ENCODE measurements at regions not wholly inside any gene's neighbourhood (a gene's known extent, or its start where the extent isn't known, plus 50 kb on each side); places are given as distances from the start of the nearest gene placed in this dataset.

DNA sequence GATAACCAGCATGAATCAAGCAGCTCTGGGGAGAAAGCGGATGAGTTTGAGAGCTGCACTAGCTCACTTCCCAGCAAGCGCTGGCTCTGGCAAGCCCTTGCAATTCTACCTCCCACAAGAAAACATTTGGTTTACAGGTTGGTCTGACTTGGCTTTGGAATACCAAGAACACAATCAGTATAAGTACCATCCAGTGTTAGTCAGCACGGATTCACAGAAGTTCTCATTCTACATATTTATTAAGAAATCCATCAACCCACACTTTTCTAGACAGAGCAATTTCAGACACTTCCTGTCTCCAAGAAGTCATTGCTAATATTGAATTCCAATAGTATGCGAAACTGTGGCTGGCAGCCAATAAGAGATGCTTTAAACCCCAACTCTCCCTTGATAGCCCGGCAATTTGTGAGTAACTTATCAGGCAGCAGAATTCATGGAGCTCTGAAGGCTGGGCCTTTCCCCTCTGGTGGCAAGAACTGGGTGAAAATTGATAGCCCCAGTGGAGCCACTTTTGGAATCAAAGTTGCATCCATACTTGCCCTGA is 59.4 kb upstream of the WASF3 start:
- ChIA-PET CTCF (interaction anchor here (1.8 kb wide), 1 partner anchor 312 kb away, joined by 13 read pairs; no protein-coding TSS in a partner anchor), POLR2A (ENCODE audit: low non-redundant PET) (no interaction called here)
- TF ChIP-seq, protein P1, sequence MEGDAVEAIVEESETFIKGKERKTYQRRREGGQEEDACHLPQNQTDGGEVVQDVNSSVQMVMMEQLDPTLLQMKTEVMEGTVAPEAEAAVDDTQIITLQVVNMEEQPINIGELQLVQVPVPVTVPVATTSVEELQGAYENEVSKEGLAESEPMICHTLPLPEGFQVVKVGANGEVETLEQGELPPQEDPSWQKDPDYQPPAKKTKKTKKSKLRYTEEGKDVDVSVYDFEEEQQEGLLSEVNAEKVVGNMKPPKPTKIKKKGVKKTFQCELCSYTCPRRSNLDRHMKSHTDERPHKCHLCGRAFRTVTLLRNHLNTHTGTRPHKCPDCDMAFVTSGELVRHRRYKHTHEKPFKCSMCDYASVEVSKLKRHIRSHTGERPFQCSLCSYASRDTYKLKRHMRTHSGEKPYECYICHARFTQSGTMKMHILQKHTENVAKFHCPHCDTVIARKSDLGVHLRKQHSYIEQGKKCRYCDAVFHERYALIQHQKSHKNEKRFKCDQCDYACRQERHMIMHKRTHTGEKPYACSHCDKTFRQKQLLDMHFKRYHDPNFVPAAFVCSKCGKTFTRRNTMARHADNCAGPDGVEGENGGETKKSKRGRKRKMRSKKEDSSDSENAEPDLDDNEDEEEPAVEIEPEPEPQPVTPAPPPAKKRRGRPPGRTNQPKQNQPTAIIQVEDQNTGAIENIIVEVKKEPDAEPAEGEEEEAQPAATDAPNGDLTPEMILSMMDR (conservative IDR thresholded peaks at IDR 0.05; ENCODE audit: low read depth), result no peak
- peak overlapping the region; percentile 61 for H3K27ac ChIP-seq
- DNase-seq (ENCODE audit: low spot score), result peak; percentile 56

DNA sequence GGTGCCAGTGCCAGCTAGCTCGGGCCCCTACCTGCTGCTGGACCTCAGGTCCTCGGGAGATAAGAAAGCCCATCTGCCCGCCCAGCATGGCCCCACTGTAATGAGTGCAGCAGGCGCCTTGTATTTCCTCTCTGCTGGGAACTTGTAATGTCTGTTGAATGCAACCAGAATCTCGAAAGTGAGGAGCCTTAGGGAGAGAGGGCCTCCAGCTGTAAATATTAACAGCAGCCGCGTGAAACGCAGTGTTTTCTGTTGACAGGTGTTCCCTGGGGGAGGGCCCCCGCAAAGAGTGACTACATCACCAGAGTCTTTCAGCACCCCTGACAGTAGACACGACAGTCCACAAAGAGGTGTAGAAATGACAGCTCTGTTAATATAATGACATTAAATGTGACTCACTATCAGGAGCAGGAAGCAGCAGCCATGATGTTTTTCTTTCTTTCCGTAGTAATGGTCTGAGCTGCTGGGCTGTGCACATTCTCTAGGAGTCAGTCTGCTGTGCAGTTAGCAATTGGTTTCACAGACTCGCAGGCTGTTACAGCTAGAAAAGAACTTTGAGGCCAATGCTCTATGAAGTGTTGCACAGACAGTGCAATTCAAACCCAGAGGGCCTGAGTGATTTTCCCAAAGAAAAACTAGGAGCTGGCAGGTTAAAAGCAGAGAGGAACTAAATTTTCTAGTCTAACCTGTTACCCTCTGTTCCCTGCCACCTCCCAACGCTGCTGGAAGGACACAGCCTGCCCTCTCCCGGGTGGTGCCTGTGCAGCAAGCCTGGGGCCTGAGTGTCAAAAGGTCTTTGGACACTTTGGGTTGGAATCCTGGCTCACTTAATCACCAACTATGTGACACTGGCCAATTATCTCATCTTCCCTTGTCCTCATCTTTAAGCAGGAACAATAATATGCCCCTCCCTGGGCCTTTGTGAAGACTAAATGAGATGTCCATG is 58.6 kb upstream of the WASF3 start:
- peak overlapping the region; percentile 50; the same call in 1 of the 2 replicates for H3K27ac ChIP-seq

DNA sequence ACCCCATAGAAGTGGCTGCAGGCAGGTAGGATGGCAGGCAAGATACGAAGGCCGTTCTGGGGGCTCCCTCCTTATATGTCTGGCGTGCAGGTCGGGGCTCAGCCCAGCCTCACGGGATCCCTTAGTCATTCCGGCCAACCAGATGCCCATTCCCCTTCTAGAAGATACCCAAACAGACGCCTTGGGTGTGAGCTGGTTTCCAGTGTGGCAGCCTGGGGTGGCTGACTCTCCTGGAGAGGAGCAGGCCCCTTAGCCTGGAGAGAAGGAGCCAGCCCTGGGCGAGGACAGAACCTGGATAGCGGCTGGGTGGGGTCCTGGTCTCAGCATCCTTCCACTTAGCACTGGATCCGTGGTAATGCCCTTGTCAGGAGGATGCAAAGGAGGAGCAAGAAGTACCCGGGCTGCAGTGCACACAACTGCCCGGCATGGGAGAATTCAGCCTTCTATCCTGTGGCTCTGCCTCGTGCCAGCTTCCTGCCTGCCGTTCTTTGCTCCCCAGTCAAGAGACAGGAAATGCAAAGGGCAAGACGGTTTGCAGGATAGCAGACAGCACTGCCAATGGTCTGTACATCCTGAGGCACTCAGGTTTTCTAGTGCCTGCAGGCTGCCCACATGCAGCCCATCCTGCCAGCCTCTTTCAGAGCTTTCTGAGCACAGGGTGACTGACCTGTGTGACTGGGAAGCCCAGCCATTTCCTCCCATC is 56.7 kb upstream of the WASF3 start:
- no peak overlapping the region for H3K27ac ChIP-seq
- POLR2A ChIA-PET (ENCODE audit: low non-redundant PET), result no interaction called here
- TF ChIP-seq, protein P1 (conservative IDR thresholded peaks at IDR 0.05; ENCODE audit: low read depth), result no peak
- DNase-seq (ENCODE audit: low spot score), result no peak
- CTCF ChIA-PET, result no interaction called here

More for the DNA sequence above, 58.6 kb upstream of the WASF3 start:
- CTCF ChIA-PET, result interaction anchor here (0.6 to 1.8 kb wide), 2 partner anchors 99 to 313 kb away, joined by 3 to 13 read pairs; no protein-coding TSS in a partner anchor
- POLR2A ChIA-PET (ENCODE audit: low non-redundant PET), result no interaction called here
- TF ChIP-seq, protein P1 (conservative IDR thresholded peaks at IDR 0.05; ENCODE audit: low read depth), result no peak
- DNase-seq (ENCODE audit: low spot score), result no peak

DNA sequence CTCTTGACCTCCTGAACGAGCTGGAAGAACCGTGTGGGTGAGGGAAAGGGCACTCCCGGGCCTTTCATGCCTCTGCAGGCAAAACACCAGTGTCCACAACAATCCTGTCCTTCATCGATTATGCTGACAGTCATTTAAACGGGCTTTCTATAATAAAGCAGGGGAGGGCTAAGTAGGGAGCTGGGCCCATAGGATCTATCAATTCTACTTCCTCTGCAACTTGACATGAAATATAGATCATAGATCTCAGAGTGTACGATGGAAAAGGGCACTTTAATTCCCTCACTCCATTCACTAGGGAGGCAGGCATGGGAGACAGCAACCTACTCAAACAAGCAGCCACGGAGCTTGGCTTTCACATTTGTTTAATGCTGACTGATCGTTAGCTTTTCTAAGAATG is 55.8 kb upstream of the WASF3 start:
- ChIA-PET CTCF (interaction anchor here (0.8 to 1.6 kb wide), 2 partner anchors 315 to 317 kb away, joined by 3 to 8 read pairs; no protein-coding TSS in a partner anchor), POLR2A (ENCODE audit: low non-redundant PET) (no interaction called here)
- DNase-seq (ENCODE audit: low spot score), result no peak
- TF ChIP-seq, protein P1 (conservative IDR thresholded peaks at IDR 0.05; ENCODE audit: low read depth), result no peak
- no peak overlapping the region for H3K27ac ChIP-seq

DNA sequence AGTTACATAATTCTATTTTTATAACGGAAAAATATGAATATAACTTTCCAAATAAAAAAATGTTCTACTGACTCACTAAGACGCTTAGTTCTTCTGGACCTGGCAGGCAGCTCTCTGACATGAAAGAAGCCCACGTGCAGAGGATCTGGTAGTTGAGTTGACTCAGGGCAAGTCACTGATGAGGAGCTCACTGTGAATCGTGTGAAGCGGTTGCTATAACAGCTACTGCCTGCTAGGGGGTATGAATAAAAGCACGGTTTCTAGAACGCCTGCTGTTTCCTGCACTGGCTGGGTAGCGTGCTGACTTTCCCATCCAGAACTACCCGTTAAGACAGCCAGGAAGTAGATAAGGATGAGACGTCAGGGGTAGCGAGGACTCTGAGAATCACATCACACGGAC is 54.7 kb upstream of the WASF3 start:
- POLR2A ChIA-PET (ENCODE audit: low non-redundant PET), result no interaction called here
- DNase-seq (ENCODE audit: low spot score), result no peak
- no peak overlapping the region for H3K27ac ChIP-seq
- CTCF ChIA-PET, result interaction anchor here (1.6 kb wide), 1 partner anchor 317 kb away, joined by 8 read pairs; no protein-coding TSS in a partner anchor
- TF ChIP-seq, protein P1 (conservative IDR thresholded peaks at IDR 0.05; ENCODE audit: low read depth), result no peak

Data from RWPE1 (cell line).